LNCAP (cell line): ENCODE measurements at regions not wholly inside any gene's neighbourhood (a gene's known extent, or its start where the extent isn't known, plus 50 kb on each side); places are given as distances from the start of the nearest gene placed in this dataset.

Source experiments
- CTCF ChIP-seq: fragments of 450-650 bp; IDR thresholded peaks from 2 replicates; pipeline ENCODE4 v1.5.1; 2017; ENCODE audit warnings: mild to moderate bottlenecking

GRCh38 chr22:46072981-46073682 is 77.2 kb upstream of the PPARA start:
- no peak for TF ChIP-seq CTCF

GRCh38 chr22:46073683-46074504 is 76.4 kb upstream of the PPARA start:
- TF ChIP-seq CTCF = no peak

- no peak for TF ChIP-seq CTCF
These were observed 75.4 kb upstream of the PPARA start for GRCh38 chr22:46074771-46075551.

GRCh38 chr22:46075764-46076531 is 74.4 kb upstream of the PPARA start:
- TF ChIP-seq CTCF = no peak

- TF ChIP-seq CTCF = no peak
These were observed 73.5 kb upstream of the PPARA start for GRCh38 chr22:46076651-46077339.

GRCh38 chr22:46077669-46078099 is 72.6 kb upstream of the PPARA start:
- TF ChIP-seq CTCF = no peak
